Suprapubic skin (tissue), 4 donors: ENCODE measurements at regions not wholly inside any gene's neighbourhood (a gene's known extent, or its start where the extent isn't known, plus 50 kb on each side); places are given as distances from the start of the nearest gene placed in this dataset.

Experiments
- EP300 ChIP-seq: sonication (generic); formaldehyde crosslinking; IDR thresholded peaks from one replicate; pipeline ENCODE4 v1.6.1; 2017; ENCODE audit warnings: antibody characterized with exemption
- POLR2A ChIP-seq, 2 donors: fragments of 450-650 bp; IDR thresholded peaks; one replicate each; pipeline ENCODE4 v1.6.1; 2017; ENCODE audit warnings: antibody characterized with exemption in 2 of 2, mild to moderate bottlenecking in 2 of 2, moderate library complexity in 2 of 2
- POLR2AphosphoS5 ChIP-seq, 3 donors: sonication (generic); formaldehyde crosslinking; IDR thresholded peaks; one replicate each; pipeline ENCODE4 v1.6.1; 2017; ENCODE audit warnings: antibody characterized with exemption in 3 of 3
- TF ChIP-seq, protein P1 (sequence below), 2 donors: fragments of 200-600 bp in 1 of 2; fragments of 450-650 bp in 1 of 2; sonication (generic) in 1 of 2; IDR thresholded peaks; one replicate each; pipeline ENCODE4 v1.5.1; 2016 to 2019; ENCODE audit warnings: antibody characterized with exemption in 2 of 2, mild to moderate bottlenecking in 1 of 2, moderate library complexity in 1 of 2

DNA sequence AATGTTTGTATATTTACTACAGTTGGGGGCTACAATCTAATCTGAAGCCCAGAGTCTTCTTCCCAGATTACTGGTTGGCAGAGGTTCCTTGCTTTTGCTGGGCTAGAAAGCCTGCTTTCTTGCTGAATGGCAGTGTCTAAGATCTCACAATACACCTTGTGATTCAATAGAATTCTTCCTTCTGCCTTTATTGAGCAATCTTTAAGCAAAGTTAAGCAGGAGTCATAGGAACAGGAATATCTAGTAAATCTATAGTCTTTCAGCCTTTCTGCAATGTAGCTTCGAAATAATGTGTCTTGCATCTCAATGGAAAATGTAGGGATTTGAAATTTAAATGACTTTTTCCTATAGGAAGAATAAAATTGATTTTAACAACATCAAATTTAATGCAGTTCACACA lies 346.1 kb downstream of the SLITRK1 start:
- no peak for TF ChIP-seq POLR2AphosphoS5 (IDR thresholded peaks at IDR 0.05)
- TF ChIP-seq POLR2A (IDR thresholded peaks at IDR 0.05), result no peak
- TF ChIP-seq, protein P1, sequence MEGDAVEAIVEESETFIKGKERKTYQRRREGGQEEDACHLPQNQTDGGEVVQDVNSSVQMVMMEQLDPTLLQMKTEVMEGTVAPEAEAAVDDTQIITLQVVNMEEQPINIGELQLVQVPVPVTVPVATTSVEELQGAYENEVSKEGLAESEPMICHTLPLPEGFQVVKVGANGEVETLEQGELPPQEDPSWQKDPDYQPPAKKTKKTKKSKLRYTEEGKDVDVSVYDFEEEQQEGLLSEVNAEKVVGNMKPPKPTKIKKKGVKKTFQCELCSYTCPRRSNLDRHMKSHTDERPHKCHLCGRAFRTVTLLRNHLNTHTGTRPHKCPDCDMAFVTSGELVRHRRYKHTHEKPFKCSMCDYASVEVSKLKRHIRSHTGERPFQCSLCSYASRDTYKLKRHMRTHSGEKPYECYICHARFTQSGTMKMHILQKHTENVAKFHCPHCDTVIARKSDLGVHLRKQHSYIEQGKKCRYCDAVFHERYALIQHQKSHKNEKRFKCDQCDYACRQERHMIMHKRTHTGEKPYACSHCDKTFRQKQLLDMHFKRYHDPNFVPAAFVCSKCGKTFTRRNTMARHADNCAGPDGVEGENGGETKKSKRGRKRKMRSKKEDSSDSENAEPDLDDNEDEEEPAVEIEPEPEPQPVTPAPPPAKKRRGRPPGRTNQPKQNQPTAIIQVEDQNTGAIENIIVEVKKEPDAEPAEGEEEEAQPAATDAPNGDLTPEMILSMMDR (IDR thresholded peaks at IDR 0.05), result no peak
- no peak for TF ChIP-seq EP300
